Esophagus muscularis mucosa (tissue), 4 donors: ENCODE measurements at regions not wholly inside any gene's neighbourhood (a gene's known extent, or its start where the extent isn't known, plus 50 kb on each side); places are given as distances from the start of the nearest gene placed in this dataset.

Experiments
- DNase-seq: peaks from one replicate; pipeline ENCODE4 v3.0.0-alpha.2; 2017; ENCODE audit errors: extremely low spot score
- H3K27ac ChIP-seq, 4 donors: fragments of 200-600 bp; sonication (generic); replicated peaks in 1 of 4; 1 replicate in 3 of 4; 2 replicates in 1 of 4; pipeline ENCODE4 v1.5.1; 2016 to 2019; ENCODE audit warnings: mild to moderate bottlenecking in 1 of 4
- H3K27me3 ChIP-seq, 4 donors: fragments of 200-600 bp; sonication (generic); one replicate each; pipeline versions ENCODE4 v1.5.1 to v1.6.0; 2016 to 2019
- H3K36me3 ChIP-seq, 4 donors: fragments of 200-600 bp; sonication (generic); one replicate each; pipeline ENCODE4 v1.5.1; 2016 to 2019
- H3K4me1 ChIP-seq, 4 donors: fragments of 200-600 bp; sonication (generic); one replicate each; pipeline ENCODE4 v1.5.1; 2016 to 2019
- H3K4me3 ChIP-seq, 4 donors: fragments of 200-600 bp; sonication (generic); 1 replicate in 2 of 4; 2 replicates in 2 of 4; pipeline ENCODE4 v1.5.1; 2016 to 2019; ENCODE audit warnings: mild to moderate bottlenecking in 4 of 4, moderate library complexity in 1 of 4
- H3K9me3 ChIP-seq, 4 donors: fragments of 200-600 bp; sonication (generic); 1 replicate in 3 of 4; 2 replicates in 1 of 4; pipeline ENCODE4 v1.5.1; 2016 to 2019
- CTCF ChIP-seq, 3 experiments: fragments of 200-600 bp in 2 of 3; fragments of 450-650 bp in 1 of 3; sonication (generic) in 2 of 3; IDR thresholded peaks; one replicate each; pipeline ENCODE4 v1.5.1; 2017 to 2019; ENCODE audit warnings: antibody characterized with exemption in 3 of 3, mild to moderate bottlenecking in 2 of 3, moderate library complexity in 1 of 3
- EP300 ChIP-seq: sonication (generic); formaldehyde crosslinking; IDR thresholded peaks from one replicate; pipeline ENCODE4 v1.6.1; 2017; ENCODE audit warnings: antibody characterized with exemption
- POLR2A ChIP-seq: fragments of 450-650 bp; IDR thresholded peaks from one replicate; pipeline ENCODE4 v1.6.1; 2017; ENCODE audit warnings: antibody characterized with exemption, moderate library complexity, mild to moderate bottlenecking, low read depth
- POLR2AphosphoS5 ChIP-seq, 2 donors: sonication (generic); formaldehyde crosslinking; IDR thresholded peaks; one replicate each; pipeline ENCODE4 v1.6.1; 2017; ENCODE audit warnings: antibody characterized with exemption in 2 of 2
- WGBS: methylation state at CpG from one replicate; pipeline ENCODE4 v1.1.5; 2018; 5-methylcytosine and 5-hydroxymethylcytosine counted together
- intact Hi-C: fragments of 100-400 bp; cut with DNase I; formaldehyde crosslinking; loops from one replicate; pipeline ENCODE4 v1.15.1; 2023

- WGBS: 78% methylated on average over 3 of the region's 3 CpGs
- Histone ChIP-seq H3K9me3 (no peaks in the 10 kb centered on the region), H3K4me3 (no peak overlapping the region), H3K27ac (no peak overlapping the region), H3K36me3 (no peaks in the 10 kb centered on the region), H3K27me3 (no peaks in the 10 kb centered on the region), H3K4me1 (no peaks in the 10 kb centered on the region)
- no peak for DNase-seq
- TF ChIP-seq POLR2A (no peak), CTCF (IDR thresholded peaks at IDR 0.05) (no peak)
- intact Hi-C loops: no loop called here
Observed at GRCh38 chr3:146845361-146845760, 240.2 kb upstream of the PLSCR5 start.

- no peak overlapping the region for H3K4me3 ChIP-seq
Observed at GRCh38 chr3:146843476-146843875, 238.3 kb upstream of the PLSCR5 start.

DNA sequence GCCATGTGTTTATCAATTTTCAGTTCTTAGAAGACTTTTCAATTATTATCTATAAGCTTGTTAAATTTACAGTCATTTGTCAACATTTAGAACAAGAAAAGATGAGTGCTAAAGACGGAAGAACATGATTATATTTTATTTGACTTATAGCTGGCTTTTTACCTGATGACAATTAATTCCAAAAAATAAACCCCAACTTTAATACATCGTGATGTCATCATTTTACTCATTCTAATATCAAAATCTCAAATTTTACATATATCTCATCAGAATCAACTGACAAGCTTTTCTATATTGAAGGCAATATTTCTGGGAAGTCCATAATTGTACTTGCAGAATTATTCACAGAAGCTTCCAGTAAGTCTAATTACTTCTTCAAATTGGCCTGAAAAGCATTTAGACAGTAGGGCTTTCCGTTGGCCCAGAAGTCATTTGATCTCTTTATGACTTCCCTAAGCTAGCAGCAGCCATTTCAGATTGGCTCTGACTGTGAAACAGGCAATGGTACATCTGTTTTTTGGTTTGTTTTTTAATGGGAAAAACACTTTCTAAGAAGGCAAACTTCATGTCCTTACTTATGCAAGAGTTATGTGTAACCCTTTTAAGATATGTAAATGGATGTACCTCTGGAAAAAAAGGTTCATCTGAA lies 234.7 kb upstream of the PLSCR5 start:
- Histone ChIP-seq H3K36me3 (no peaks in the 10 kb centered on the region), H3K9me3 (no peaks in the 10 kb centered on the region), H3K4me3 (no peak overlapping the region), H3K27me3 (no peaks in the 10 kb centered on the region), H3K4me1 (no peaks in the 10 kb centered on the region), H3K27ac (no peak overlapping the region)
- DNase-seq: no peak
- TF ChIP-seq CTCF (IDR thresholded peaks at IDR 0.05) (no peak), POLR2A (no peak), EP300 (no peak), POLR2AphosphoS5 (IDR thresholded peaks at IDR 0.05) (no peak)
- WGBS: 75% methylated on average over 3 of the region's 3 CpGs
- intact Hi-C loops: no loop called here

More at GRCh38 chr3:146843476-146843875, 238.3 kb upstream of the PLSCR5 start:
- intact Hi-C loops: no loop called here
- no peak overlapping the region for H3K27ac ChIP-seq
- no peaks in the 10 kb centered on the region for H3K4me1 ChIP-seq
- no peaks in the 10 kb centered on the region for H3K36me3 ChIP-seq
- 100% methylated on average over 1 of the region's 1 CpG for WGBS
- H3K9me3 ChIP-seq: no peaks in the 10 kb centered on the region
- H3K27me3 ChIP-seq: no peaks in the 10 kb centered on the region
- TF ChIP-seq EP300: no peak
- TF ChIP-seq POLR2AphosphoS5 (IDR thresholded peaks at IDR 0.05): no peak
- TF ChIP-seq CTCF (IDR thresholded peaks at IDR 0.05): no peak
- TF ChIP-seq POLR2A: no peak
- no peak for DNase-seq

- no peaks in the 10 kb centered on the region for H3K4me1 ChIP-seq
- no peak overlapping the region for H3K4me3 ChIP-seq
- WGBS: 97% methylated on average over 3 of the region's 3 CpGs
- H3K9me3 ChIP-seq: no peaks in the 10 kb centered on the region
- no peaks in the 10 kb centered on the region for H3K36me3 ChIP-seq
- no peak for DNase-seq
- intact Hi-C loops: no loop called here
- TF ChIP-seq POLR2AphosphoS5 (IDR thresholded peaks at IDR 0.05) (no peak), POLR2A (no peak), CTCF (IDR thresholded peaks at IDR 0.05) (no peak), EP300 (no peak)
- no peaks in the 10 kb centered on the region for H3K27me3 ChIP-seq
- H3K27ac ChIP-seq: no peak overlapping the region
Observed at GRCh38 chr3:146838221-146838620, 233.1 kb upstream of the PLSCR5 start.

- no peak for TF ChIP-seq POLR2A
- no peak for TF ChIP-seq CTCF (IDR thresholded peaks at IDR 0.05)
- no peak for TF ChIP-seq EP300
- no peak for TF ChIP-seq POLR2AphosphoS5 (IDR thresholded peaks at IDR 0.05)
- DNase-seq: no peak
- Histone ChIP-seq H3K27ac (no peak overlapping the region), H3K27me3 (no peaks in the 10 kb centered on the region), H3K36me3 (no peaks in the 10 kb centered on the region), H3K4me3 (no peak overlapping the region), H3K4me1 (no peaks in the 10 kb centered on the region), H3K9me3 (no peaks in the 10 kb centered on the region)
- intact Hi-C loops: no loop called here
Observed at GRCh38 chr3:146834917-146835316, 229.8 kb upstream of the PLSCR5 start.
